Activated T-cell treated with anti-CD3 and anti-CD28 coated beads for 4 hours (primary cell): ENCODE measurements at regions not wholly inside any gene's neighbourhood (a gene's known extent, or its start where the extent isn't known, plus 50 kb on each side); places are given as distances from the start of the nearest gene placed in this dataset.

ENCODE experiments used
- DNase-seq: peaks from one replicate; pipeline ENCODE4 v3.0.0-alpha.2; 2020

DNA sequence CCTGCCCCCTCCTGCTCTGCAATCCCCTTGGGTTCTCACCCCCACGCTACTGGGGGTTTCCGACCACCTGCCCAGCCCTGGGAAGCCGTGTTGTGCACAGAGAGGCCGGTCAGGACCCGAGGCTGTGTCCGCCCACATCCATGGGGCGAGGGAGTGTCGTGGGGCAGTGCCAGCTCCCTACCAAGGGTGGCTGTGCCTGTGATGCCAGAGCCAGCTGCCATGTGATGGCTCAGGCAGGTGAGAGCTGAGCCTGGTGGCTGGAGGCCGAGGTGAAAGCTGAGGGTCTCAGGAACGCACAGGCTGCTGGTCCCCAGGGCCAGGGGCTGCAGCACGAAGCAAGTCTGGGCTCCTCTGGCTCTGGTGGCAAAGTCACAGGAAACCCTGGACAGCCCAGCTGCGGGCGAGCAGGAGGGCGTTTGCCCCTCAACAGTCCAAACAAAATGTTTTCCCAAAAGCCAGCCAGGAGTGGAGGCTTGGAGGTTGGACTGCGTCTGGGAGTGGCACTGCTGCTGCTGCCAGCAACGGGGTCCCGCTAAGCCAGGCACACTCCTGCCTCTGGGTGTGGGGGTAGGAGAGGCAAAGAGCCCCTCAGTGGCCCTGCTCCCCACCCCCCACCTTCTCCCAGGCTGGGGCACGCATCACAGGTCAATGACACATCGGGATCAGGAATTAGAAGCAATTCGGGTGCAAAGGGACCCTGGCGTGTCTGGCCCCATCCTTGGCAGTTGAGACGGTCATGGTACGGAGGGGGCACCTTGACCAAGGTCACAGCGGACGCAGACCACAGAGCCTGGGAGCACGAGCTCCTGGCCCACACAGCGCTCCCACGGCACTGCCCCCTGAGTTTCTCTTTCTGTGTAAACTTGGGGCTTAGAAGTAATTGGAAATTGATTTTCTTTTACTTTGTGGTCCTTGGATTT lies 72.4 kb upstream of the GPC1 start:
- DNase-seq: no peak

- no peak for DNase-seq
These were observed 71.5 kb upstream of the GPC1 start for GRCh38 chr2:240363746-240364581.

DNA sequence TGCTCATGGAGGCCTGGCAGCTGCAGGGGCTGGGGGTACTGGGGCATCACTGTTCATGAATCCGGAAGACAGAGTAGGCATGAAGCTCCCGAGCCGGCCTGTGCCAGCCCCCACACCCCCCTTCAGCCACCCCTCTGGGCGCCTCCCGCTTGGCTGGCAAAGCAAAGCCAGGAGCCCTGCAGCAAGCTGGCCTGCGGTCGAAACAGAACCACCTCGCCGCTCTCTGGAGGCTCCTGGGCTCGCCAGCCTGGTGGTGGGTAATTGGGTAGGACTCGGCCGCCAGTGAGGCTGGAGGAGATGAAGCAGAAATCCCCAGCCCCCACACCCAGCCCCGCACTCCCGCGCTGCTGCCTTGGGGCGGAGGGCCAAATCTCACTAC lies 70.9 kb upstream of the GPC1 start:
- DNase-seq: no peak

- no peak for DNase-seq
These were observed 70.3 kb upstream of the GPC1 start for GRCh38 chr2:240364961-240365775.

DNA sequence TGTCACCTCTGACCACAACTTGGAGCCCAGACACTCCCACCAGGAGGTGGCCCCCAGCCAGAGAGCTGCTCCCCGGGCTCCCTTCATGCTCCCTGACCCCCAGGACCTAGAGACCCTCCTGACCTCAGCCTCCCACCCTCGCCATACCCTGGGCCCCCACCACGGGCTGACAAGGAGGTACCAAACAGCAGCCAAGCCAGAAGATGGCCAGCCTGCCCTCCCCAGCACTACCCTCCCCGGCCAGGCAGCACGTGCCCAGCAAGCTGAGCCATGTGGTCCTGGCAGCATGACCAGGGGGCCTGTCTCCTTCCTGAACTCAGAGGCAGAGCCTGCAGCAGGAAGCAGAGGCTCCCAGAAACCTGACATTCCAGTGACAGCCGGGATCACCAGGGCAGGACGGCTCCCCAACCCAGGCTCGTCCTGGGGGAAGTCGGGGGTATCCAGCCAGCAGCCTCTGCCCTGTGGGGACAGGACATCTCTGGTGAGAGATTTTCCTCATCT lies 69.4 kb upstream of the GPC1 start:
- no peak for DNase-seq

DNA sequence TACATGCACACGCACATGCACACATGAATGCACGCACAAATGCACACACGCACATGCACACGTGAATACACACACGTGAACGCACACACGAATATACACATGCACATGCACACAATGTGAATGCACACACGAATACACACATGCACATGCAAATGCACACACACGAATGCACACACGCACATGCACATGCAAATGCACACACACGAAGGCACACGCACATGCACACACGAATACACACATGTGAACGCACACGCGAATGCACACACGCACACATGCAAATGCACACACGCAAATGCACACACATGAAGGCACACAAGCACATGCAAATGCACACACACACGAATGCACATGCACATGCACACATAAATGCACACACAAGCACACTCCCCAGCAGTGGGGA lies 68.6 kb upstream of the GPC1 start:
- no peak for DNase-seq

DNA sequence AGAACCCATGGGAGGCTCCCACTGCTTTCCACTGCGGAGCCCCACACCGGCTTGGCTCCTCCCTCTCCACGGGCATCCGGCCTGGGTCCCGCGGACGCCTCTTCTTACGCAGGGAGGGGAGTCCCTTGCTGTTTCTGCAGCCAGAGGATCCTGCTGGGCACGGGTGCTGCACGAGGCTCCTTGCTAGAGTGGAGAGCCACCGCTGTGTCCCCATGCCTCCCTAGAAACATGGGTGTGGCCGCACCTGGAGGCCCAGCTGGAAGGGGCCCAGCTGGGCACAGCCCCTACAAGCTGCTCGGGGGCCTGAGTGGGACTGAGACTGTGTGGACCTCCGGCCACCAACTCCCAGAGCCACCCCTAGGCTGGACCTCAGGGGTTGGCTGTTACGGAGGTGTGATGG lies 67.7 kb upstream of the GPC1 start:
- no peak for DNase-seq

- DNase-seq: no peak
These were observed 66.6 kb upstream of the GPC1 start for GRCh38 chr2:240368781-240369331.

GRCh38 chr2:240369335-240369734 lies 66.1 kb upstream of the GPC1 start:
- DNase-seq: no peak

- no peak for DNase-seq
These were observed 65.5 kb upstream of the GPC1 start for GRCh38 chr2:240369801-240370585.

DNA sequence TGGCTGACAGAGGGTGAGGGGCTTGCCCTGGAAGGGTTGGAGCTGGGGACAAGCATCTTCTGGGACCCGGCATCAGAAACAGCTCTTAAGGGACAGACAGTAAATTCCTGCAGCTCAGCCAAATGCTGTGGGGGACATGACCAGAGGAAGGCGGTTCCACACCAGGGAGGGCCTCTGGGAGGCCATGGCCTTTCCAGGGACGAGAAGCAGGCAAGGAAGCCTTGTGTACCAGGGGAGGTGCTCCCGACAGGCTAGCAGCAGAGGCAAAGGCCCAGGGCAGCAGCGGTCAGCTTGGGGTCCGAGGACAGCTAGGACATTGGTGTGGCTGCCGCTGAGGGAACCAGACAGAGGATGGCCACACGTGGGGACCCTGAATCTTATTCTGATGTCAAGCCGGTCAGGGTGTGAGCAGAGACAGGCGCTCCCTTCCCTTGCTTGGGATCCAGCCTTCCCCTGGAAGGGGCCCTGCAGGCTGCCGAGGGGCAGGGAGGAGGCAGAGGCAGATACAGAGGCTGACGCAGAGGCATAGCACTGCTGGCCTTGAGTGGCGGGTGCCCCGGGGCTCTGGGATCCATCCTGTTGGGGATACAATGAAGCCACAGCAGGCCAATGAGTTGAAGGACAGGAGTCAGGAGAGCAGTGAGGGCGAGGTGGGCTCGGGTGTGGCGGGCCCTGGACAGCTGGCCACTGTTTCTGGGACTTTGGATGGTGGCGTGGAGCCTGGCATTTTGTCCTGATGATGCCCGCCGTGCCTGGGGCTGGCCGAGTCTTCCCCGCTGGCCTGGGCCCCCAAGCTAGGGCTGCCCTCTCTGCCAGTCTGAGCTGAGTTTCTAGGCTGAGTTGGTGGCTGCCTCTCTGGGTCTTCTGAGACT lies 64.1 kb upstream of the GPC1 start:
- DNase-seq: no peak

DNA sequence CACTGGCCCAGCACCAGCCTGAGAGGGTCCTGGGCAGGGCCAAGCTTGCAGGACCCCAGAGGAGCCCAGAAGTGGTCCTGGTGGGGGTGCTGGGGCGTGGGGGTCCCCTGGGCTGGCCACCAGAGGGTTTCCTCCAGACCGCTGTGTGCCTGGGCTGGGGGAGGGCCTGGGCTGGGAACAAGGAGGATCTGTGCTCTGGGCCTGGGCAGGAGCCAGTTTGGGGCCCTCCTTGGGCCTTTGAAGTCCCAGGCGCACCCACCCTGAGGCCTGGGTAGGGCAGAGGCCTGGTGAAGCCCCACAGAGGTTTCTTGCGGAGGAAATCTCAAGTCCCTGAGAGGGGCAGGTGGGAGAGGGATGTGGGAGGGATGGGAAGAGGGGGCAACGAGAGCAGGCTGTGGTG lies 63.4 kb upstream of the GPC1 start:
- DNase-seq: no peak

GRCh38 chr2:240373289-240373885 lies 62.1 kb upstream of the GPC1 start:
- no peak for DNase-seq

DNA sequence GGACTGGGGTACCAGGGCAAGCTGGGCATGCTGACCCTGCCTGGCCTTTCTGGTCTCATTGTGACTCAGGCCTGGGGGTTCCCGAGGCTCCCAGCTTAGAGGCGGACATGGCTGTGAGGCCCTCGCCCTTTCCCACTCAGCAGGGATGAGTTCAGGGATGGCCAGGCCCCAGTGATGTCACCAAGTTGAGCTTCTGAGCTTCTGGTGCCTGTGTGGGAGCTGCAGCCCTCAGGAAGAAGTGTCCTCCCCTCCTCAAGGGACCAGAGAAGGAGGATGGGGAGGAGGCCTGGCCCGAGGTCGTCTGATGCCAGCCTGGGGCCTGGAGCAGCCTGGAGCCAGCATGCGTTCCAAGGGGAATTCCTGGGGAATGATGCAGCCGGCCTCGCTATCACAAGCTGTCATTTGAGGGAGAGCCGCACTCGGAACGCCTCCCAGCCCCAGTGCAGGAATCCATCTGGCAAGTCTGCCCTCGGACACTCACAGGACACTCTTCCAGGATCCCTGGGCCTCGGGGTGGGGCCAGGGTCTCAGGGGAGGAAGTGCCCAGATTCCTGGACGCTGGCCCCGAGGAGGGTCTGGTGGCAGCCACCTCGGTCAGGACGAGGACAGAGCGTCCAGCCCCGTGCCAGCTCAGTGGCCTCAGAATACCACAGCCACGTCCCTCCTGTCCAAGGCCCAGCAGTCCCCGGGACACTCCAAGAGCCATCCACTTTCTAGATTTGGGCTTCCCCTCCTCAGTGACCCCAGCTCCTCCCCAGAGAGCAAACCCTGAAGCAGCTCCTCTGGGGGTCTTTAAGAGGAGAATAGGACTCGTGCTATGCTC lies 61.2 kb upstream of the GPC1 start:
- DNase-seq: no peak

DNA sequence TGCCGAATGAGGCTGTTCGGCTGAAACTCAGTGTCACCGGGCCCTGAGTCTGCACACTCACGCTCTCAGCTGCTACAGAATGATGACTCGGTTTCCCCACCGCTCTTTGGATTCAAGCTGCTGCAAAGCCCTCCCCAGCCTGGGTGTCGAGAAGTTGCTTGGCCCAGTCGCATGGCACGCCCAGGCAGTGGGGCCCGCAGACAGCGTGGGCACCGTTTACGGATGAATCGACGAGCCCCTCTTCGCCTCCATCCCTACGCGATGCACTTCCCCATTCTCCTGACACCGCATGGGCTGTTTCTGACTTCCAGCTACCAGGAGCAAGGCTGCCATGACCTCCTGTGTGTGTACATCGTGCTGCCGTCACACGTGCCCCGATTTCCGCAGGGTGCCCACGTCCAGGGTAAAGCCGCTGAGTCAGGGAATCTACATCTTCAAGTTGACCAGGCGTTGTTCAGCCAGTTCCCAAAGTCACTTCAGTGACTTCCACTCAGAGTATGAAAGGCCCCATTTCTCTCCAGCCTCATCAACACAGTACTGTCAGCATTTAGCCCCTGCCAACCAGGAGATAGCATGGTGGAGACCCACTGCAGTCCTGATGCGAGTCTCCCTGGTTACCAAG lies 60.3 kb upstream of the GPC1 start:
- DNase-seq: no peak

DNA sequence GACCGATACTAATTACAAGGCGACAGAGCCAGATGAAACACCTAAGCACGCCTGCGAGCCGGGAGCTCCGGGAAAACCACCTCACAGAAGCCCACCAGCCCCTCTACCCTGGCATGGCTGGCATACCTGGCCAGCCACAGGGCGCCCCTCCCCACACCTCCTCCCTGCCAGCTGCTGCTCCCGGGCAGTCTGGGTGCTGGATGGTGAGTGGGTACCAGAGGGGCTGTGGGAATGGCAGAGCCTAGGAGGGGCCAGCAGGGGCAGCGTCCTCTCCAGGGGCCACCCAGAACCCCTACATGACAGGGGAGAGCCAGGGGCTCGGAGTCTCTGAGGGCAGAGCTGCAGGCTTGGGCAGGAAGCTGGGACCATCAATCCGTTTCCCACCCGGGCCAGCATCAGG lies 58.7 kb upstream of the GPC1 start:
- DNase-seq: no peak

GRCh38 chr2:240377366-240377765 lies 58.1 kb upstream of the GPC1 start:
- DNase-seq: no peak

DNA sequence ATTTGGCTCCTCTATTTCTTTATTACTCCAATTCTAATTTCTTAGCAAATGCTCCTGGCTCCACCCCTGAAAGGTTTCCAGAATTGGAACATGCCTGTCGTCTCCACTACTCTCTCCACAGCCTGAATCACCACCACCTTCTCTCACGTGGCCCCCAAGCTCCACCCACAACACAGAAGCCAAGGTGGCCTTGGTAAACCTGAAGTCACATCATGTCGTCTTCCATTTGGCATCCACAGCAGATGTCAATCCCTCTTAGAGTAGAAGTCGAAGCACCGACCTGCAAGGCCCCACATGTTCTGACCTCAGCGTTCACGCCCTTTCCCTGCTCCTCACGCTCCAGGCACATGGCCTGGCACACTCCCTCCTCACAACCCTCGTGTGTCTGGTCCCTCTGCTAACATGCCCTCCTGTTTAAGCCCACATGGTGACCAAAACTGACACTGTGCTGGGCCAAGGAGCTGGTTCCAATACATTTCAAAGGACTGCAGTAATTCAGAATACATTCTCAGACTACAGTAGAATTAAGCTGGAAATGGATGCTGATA lies 56.3 kb upstream of the GPC1 start:
- DNase-seq: no peak
